ENCODE measurements at regions not wholly inside any gene's neighbourhood (a gene's known extent, or its start where the extent isn't known, plus 50 kb on each side); places are given as distances from the start of the nearest gene placed in this dataset.

DNA sequence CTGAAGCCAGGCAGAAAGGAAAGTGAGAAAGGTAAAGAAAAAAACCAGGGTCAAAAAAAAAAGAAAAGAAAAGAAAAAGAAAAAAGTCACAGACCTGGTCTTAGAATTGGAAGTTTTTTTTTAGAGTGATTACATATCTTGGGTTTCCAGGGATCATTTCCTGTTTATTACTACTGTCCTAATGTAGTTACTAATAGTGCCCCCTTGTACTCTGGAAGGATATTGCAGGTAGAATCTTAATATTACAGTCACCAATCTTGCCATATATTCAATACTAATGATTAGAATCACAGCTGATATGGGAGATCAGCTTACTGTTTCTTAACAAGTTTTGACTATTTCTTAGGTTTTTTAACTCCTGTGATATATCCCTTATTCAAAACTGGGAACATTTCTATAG lies 543.2 kb upstream of the CDH6 start:
- no peak for DNase-seq
- H3K36me3 ChIP-seq = no peaks in the 10 kb centered on the region
- no peaks in the 10 kb centered on the region for H3K4me1 ChIP-seq (ENCODE audit: insufficient read depth)
- H3K4me3 ChIP-seq = no peak overlapping the region
- H3K9me3 ChIP-seq = no peaks in the 10 kb centered on the region
- intact Hi-C loops (cut with DNase I) = no loop called here
- no peak overlapping the region for H3K27ac ChIP-seq
- H3K27me3 ChIP-seq = no peaks in the 10 kb centered on the region
- no peak for TF ChIP-seq EP300 (IDR thresholded peaks at IDR 0.05)
- TF ChIP-seq POLR2A (IDR thresholded peaks at IDR 0.05) = no peak
- TF ChIP-seq, protein P1, sequence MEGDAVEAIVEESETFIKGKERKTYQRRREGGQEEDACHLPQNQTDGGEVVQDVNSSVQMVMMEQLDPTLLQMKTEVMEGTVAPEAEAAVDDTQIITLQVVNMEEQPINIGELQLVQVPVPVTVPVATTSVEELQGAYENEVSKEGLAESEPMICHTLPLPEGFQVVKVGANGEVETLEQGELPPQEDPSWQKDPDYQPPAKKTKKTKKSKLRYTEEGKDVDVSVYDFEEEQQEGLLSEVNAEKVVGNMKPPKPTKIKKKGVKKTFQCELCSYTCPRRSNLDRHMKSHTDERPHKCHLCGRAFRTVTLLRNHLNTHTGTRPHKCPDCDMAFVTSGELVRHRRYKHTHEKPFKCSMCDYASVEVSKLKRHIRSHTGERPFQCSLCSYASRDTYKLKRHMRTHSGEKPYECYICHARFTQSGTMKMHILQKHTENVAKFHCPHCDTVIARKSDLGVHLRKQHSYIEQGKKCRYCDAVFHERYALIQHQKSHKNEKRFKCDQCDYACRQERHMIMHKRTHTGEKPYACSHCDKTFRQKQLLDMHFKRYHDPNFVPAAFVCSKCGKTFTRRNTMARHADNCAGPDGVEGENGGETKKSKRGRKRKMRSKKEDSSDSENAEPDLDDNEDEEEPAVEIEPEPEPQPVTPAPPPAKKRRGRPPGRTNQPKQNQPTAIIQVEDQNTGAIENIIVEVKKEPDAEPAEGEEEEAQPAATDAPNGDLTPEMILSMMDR (IDR thresholded peaks at IDR 0.05) = no peak

DNA sequence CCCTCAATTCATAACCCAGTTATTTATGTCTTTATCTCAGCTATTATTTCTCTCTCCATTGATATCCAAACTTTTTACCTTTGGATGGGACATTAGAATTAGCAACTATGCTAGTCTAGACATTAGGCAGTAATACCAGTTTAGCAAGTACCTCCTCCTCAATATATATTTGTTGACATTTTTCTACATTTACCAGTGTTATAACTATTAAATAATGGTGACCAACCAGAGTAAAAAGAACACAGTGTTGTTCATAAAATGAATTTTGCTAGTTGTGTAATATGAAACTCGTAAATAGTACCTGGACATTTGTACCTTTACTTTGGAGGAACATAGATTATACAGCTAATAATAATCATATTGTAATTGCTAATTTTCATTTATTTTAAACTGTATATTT lies 554.6 kb upstream of the CDH6 start:
- intact Hi-C loops (cut with DNase I) = no loop called here
- DNase-seq = no peak
- Histone ChIP-seq H3K27ac (no peak overlapping the region), H3K4me1 (ENCODE audit: insufficient read depth) (no peaks in the 10 kb centered on the region), H3K9me3 (no peaks in the 10 kb centered on the region), H3K27me3 (no peaks in the 10 kb centered on the region), H3K36me3 (no peaks in the 10 kb centered on the region), H3K4me3 (no peak overlapping the region)
- TF ChIP-seq, protein P1 (IDR thresholded peaks at IDR 0.05) = no peak
- TF ChIP-seq POLR2A (IDR thresholded peaks at IDR 0.05) (no peak), EP300 (IDR thresholded peaks at IDR 0.05) (no peak)
- 77% methylated on average over 1 of the region's 1 CpG for WGBS, 3 donors

DNA sequence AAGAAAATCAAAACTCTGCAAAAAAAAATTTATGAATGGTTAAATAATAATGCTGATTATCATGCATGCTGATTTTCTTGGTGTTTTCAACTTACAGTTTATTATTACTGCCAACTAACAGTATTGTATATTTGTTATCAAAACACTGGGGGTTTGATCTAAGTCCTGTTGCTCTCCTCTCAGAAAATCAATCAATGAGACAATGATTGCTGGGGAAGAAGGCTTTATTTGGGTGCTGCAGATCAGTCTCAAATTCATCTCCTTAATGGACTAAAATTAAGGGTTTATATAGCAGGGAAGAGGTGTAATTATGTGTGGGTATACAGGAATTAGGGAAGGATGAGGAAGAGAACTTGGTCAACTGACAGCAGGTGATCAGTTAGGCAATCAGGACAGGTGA lies 565.5 kb upstream of the CDH6 start:
- Histone ChIP-seq H3K27me3 (no peaks in the 10 kb centered on the region), H3K27ac (no peak overlapping the region), H3K4me3 (no peak overlapping the region), H3K4me1 (ENCODE audit: insufficient read depth) (no peaks in the 10 kb centered on the region), H3K36me3 (no peaks in the 10 kb centered on the region), H3K9me3 (no peaks in the 10 kb centered on the region)
- TF ChIP-seq POLR2A (IDR thresholded peaks at IDR 0.05) (no peak), EP300 (IDR thresholded peaks at IDR 0.05) (no peak)
- TF ChIP-seq, protein P1 (IDR thresholded peaks at IDR 0.05) = no peak
- intact Hi-C loops (cut with DNase I) = no loop called here
- no peak for DNase-seq

DNA sequence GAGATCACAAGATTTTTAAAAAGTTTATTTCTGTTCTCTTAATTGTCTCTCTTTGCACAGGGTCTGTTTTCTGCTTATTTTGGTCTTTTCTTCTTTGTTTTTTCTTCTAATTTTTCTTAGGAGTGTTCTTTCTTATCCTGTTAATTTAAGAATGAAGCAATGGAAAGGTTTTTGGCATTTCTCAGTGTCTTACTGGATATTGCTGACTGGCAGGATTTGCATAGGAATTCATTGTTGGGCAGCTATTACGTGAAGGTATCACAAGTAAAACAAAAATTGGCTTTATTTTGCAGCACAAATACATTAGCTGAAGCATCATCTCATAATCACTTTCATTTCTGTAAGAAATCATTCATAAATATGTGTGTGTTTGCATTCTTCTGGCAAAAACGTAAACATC lies 566.9 kb upstream of the CDH6 start:
- TF ChIP-seq POLR2A (IDR thresholded peaks at IDR 0.05) (no peak), EP300 (IDR thresholded peaks at IDR 0.05) (no peak)
- TF ChIP-seq, protein P1 (IDR thresholded peaks at IDR 0.05) = no peak
- Histone ChIP-seq H3K4me3 (no peak overlapping the region), H3K4me1 (ENCODE audit: insufficient read depth) (no peaks in the 10 kb centered on the region), H3K9me3 (no peaks in the 10 kb centered on the region), H3K27me3 (no peaks in the 10 kb centered on the region), H3K27ac (no peak overlapping the region), H3K36me3 (no peaks in the 10 kb centered on the region)
- intact Hi-C loops (cut with DNase I) = no loop called here
- WGBS, 3 donors = 44 to 62% (median 59%) methylated on average over 2 of the region's 2 CpGs
- DNase-seq = no peak

Measured in ovary (tissue), 7 donors.